ENCODE measurements at regions not wholly inside any gene's neighbourhood (a gene's known extent, or its start where the extent isn't known, plus 50 kb on each side); places are given as distances from the start of the nearest gene placed in this dataset.

DNA sequence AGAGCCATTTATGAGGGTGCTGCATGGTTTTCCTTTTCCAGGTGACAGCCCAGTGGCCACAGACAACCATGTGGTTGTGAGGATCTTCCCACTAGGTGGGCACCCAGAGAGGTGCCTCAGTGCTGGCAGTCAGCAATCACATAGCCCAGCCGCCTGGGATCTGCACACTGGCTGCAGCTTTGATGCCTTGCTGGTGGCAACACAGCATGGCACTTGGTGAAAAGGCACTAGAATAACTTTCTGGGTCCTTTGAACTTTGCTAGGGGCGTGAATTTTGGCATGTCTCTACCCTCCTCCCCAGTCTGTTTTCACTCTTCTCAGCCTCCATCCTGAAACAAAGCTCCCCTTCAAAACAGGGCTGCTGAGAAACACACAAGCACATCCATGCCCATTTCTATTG lies 108.8 kb upstream of the RPL34 start:
- no peak for DNase-seq (ENCODE audit: low read depth)
- H3K4me3 ChIP-seq (ENCODE audit: low read length) = no peak overlapping the region
- TF ChIP-seq, protein P1, sequence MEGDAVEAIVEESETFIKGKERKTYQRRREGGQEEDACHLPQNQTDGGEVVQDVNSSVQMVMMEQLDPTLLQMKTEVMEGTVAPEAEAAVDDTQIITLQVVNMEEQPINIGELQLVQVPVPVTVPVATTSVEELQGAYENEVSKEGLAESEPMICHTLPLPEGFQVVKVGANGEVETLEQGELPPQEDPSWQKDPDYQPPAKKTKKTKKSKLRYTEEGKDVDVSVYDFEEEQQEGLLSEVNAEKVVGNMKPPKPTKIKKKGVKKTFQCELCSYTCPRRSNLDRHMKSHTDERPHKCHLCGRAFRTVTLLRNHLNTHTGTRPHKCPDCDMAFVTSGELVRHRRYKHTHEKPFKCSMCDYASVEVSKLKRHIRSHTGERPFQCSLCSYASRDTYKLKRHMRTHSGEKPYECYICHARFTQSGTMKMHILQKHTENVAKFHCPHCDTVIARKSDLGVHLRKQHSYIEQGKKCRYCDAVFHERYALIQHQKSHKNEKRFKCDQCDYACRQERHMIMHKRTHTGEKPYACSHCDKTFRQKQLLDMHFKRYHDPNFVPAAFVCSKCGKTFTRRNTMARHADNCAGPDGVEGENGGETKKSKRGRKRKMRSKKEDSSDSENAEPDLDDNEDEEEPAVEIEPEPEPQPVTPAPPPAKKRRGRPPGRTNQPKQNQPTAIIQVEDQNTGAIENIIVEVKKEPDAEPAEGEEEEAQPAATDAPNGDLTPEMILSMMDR (conservative IDR thresholded peaks at IDR 0.05; ENCODE audit: low read length) = no peak

DNA sequence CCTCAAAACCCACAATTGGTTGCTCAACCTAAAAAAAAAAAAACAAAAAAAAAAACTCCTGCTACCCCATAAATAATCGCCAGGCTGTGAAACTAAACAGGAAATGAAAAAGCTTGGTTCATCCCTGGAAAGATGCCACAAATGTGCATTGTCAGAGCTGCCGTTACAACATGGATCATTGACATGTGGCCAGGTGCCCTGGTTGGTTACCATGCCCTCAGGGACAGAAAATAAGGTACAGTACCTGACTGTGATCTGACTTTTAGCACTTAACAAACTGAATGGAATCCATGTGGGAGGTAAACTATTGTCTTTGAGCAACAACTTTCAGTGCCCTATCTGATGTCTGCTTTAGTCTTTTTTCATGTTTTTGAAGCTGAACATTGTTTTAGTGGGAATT lies 118.0 kb upstream of the RPL34 start:
- no peak overlapping the region for H3K4me3 ChIP-seq (ENCODE audit: low read length)
- DNase-seq (ENCODE audit: low read depth) = peak; percentile 4
- TF ChIP-seq, protein P1 (conservative IDR thresholded peaks at IDR 0.05; ENCODE audit: low read length) = no peak

DNA sequence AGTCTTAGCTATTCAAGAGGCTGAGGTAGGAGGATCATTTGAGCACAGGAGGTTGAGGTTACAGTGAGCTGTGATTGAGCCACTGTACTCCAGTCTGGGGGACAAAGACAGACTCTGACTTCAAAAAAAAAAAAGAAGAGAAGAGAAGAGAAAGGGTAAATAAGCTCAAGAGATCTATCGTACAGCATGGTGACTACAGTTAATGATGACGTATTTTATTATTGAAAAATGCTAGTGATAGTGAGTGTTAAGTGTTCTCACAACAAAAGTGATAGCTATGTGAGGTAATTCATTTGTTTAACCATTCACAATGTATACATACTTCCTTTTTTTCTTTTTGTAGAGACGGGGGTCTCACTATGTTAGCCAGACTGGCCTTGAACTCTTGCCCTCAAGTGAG lies 121.5 kb upstream of the RPL34 start:
- no peak overlapping the region for H3K4me3 ChIP-seq (ENCODE audit: low read length)
- DNase-seq (ENCODE audit: low read depth) = no peak
- TF ChIP-seq, protein P1 (conservative IDR thresholded peaks at IDR 0.05; ENCODE audit: low read length) = no peak

DNA sequence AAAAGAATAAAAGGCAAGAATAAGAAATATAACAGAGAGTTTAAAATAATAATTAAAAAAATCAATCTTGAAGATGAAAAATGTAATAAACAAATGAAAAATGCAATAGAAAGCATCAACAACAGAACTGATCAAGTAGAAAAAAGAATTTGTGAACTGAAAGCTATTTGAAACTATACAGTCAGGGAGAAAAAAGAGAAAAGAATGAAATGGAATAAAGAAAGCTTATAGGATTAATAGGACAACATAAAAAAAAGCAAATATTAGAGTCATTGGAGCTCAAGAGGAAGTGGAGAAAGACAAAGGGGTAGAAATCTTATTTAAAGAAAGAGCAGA lies 126.8 kb upstream of the RPL34 start:
- no peak overlapping the region for H3K4me3 ChIP-seq (ENCODE audit: low read length)
- TF ChIP-seq, protein P1 (conservative IDR thresholded peaks at IDR 0.05; ENCODE audit: low read length) = no peak
- DNase-seq (ENCODE audit: low read depth) = no peak

DNA sequence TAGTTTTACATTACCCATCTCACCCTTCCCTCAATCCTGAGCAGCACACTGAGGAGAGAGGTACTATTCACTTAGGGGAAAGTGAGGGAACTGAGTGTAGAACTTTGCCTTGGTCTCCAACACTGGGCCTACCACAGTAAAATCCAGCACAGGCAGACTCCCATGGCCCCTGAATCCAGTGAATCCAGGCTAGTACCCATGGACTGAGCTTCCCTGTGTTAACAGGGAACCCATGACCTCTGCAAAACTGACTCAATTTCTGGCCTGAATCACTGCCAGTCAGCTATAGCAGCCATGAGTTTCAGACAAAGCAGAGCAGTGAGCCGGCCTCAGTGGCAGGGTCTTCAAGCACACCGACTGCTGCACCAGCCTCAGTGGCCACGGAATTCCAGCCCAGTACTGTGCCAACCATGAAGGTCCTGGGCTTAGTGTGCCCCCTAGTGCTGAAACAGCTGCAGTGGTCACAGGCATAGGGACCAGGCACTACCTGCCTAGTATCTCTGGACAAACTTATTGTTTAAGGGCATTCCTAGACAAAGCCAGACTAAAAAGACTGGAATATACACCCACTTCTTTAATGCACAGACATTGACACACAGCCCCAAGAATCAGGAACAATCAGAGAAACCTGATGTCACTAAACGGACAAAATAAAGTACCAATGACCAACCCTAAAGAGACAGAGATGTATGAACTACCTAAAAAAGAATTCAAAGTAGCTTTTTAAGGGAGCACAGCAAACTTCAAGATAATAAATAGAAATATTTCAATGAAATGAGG lies 127.4 kb upstream of the RPL34 start:
- peak; percentile 5 for DNase-seq (ENCODE audit: low read depth)
- TF ChIP-seq, protein P1 (conservative IDR thresholded peaks at IDR 0.05; ENCODE audit: low read length) = peak; percentile 62
- H3K4me3 ChIP-seq (ENCODE audit: low read length) = no peak overlapping the region

DNA sequence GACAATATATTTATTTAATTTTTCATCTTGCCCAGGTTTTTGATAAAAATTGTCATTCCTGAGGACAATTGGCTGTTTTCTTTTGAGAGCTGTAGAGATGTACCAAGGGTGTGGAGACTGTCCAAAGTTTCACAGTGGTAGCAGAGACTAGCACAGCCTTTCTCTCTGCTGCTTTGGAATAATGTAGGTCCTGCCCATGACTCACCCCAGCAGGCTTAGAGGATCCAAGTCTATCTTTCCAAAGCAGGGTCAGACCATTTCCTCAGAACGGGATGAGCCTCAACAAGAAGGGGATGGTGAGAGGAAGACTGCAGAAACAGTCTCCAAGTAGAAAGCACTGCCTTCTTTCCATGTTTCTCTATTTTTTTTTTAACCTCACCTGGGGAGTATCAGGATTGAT lies 131.5 kb upstream of the RPL34 start:
- no peak overlapping the region for H3K4me3 ChIP-seq (ENCODE audit: low read length)
- no peak for DNase-seq (ENCODE audit: low read depth)
- TF ChIP-seq, protein P1 (conservative IDR thresholded peaks at IDR 0.05; ENCODE audit: low read length) = no peak

DNA sequence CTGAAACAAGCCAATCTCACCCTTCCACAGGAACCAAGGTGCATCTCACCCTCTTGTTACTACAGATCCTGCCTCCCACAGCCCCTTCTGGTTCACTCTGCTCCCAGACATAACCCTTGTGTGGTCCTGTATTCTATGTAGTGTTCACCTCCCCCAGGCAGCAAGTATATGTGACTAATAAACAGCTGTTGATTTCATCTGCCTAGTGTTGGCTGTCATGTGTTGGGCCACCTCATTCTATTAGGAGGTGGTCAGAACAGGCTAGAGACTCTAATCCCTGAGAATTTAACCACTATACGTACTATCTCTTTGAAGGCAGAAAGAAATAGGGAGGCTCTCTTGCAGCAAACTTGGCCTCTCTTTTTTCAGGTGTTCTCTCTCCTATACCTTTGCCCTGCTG lies 134.3 kb upstream of the RPL34 start:
- TF ChIP-seq, protein P1 (conservative IDR thresholded peaks at IDR 0.05; ENCODE audit: low read length) = no peak
- DNase-seq (ENCODE audit: low read depth) = no peak
- H3K4me3 ChIP-seq (ENCODE audit: low read length) = no peak overlapping the region

Data from AG10803 (cell line).